ENCODE measurements at regions not wholly inside any gene's neighbourhood (a gene's known extent, or its start where the extent isn't known, plus 50 kb on each side); places are given as distances from the start of the nearest gene placed in this dataset.
"Not testable (repeated sequence)": the region's sequence is repeated elsewhere in the genome, so short reads cannot be mapped to it uniquely, and the experiment has no call there.

DNA sequence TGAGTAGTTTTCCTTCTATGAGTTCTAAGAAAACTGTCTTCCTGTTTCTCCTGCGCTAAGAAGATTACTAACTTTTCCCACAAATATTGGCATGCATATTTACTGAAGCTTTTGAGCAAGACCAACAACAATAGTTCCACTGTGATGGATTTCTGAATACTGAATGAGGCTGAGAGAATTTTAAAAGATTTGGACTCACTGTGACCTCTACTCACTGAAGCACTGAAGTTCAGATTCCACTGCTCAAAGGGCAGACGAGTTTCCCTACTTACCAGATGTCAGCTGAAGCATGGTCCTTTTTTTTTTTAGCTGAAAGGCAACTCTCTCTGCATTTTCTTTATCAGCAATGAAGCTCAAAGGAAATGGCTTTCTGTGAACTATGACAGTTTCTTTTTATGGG lies 718.5 kb downstream of the RFPL4B start:
- no peak for DNase-seq

DNA sequence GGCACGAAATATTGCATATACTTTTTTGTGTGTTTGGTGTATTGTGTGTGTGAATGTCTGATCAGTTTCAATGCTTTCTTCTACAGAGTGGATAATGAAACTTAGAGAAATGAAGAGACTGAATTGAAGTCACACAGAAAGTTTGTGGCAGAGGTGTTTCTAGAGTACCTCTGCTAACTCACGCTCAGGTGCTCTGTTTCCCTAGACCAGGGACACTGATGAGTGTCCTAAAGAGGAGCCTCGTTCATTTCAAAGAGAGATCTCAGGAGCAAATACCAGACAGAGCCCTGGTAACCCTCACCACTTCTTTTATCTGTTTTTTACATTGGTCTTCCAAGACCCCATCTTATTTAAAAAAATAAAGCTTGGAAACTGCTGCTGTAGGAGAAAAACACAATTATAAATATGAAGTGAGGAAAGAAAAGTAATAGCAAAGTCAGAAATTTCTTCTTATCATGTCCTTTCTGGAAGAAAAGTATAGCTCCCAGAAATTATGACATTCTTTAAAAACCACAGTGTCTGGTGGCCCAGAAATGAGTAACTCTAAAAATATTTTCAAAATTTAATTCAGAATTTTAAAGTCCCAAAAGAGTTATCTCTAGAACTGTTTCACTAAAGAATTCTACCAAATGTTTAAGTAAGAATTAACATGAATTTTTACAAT lies 720.6 kb downstream of the RFPL4B start:
- no peak for DNase-seq

DNA sequence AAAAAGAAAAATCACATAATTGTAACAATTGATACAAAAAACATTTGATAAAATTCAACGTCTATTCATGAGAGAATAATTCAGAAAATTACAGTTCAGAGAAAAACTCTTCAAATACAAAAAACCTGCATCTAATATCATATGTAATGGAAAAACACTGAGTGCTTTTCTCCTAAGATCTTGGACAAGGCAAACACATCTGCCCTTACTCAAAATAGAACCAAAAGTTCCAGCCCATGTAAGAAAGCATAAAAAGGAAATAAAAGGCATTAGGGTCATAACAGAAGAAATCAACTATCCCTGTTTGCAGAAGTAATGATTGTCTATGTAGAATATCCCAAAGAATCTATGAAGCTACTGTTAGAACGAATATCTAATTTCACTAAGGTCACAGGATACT lies 721.4 kb downstream of the RFPL4B start:
- no peak for DNase-seq

DNA sequence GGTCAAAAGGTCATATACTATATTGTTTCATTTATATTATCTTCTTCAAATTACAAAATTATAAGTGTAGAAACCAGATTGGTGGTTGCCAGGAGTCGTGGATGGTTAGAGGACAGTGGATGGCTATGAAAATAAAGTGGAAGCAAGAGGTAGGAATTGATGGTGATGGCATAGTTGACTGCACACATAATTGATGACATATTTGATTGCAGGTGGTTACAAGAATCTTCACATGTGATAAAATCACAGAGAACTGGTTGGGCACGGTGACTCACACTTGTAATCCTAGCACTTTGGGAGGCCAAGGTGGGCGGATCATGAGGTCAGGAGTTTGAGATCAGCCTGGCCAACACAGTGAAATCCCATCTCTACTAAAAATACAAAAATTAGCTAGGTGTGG lies 723.6 kb downstream of the RFPL4B start:
- DNase-seq, result not testable (repeated sequence)

DNA sequence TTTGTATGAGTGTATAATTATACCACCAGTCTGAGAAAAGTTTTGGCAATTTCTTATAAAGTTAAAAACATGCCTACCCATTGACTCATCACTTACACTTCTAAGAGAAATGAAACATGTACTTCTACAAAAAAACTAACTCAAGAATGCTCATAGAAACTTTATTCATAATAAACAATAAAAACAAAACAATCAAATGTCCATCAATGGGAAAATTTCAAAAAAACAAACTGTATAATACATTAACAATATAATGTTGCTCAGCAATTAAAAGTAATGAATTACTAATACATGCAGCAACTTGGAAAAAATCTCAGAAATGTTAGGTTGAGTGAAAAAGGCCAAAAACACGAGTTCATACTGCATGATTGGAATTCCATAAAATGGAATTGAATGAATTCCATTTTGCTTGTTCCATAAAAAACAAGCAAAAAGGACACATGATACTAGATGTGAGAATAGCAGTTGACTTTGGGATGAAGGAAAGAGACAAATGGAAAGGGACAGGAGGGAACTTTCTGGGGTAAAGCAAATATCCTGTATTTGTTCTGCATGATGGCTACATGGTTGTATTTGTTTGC lies 726.6 kb downstream of the RFPL4B start:
- DNase-seq, result no peak

DNA sequence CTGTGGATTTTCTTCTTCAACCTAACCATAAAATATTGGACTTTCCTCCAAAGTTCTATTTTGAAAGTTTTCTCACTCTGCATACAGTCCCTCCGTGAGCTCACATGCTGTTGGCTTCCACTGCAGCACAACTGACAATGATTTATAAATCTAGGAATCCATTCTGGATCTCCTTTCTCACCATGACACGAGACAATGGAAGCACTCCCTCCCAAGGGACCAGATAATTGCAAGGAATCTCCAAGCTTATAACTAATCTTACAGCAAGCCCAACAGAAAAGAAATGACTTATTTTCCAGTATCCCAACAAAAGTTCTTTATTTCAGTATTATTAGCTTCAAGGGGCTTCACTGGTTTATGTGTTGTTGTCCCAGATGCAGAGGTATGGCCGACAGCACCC lies 729.0 kb downstream of the RFPL4B start:
- DNase-seq, result no peak

DNA sequence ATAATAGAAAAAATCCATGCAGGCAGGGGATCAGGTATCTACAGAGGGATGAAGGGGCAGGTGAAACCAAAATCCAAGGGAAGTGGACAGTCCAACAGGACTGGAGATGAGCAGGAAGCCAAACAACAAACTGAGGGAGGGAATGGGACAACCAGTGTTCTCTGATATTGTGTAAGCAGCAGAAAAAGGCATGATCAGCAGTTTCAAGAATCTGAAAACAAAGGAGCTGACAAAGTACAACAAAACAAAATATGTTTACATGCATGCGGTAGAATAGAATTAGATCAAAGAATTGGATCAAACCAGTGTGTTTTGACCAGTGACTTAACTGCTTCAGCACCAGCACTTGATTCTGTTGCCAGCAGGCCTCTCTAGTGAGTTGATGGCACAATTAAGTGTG lies 729.7 kb downstream of the RFPL4B start:
- DNase-seq, result no peak

DNA sequence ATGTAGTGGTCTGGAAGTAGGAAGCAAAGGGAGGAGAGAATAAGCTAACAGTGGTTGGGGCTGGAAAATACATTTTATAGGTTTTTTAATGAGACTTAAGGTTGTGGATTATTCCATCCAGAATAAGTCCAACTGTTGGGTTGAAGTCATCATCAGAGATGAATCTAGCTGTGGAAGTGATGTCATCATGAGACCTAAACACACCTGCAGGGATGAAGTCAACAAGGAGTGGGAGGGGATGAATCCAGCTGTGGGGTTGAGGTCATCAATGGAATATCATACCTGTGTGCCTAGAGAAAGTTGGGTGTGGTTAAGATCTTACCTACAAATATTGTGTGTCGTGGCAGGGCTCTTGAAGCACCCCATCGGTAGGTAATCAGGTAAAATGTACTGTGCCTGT lies 730.7 kb downstream of the RFPL4B start:
- no peak for DNase-seq

DNA sequence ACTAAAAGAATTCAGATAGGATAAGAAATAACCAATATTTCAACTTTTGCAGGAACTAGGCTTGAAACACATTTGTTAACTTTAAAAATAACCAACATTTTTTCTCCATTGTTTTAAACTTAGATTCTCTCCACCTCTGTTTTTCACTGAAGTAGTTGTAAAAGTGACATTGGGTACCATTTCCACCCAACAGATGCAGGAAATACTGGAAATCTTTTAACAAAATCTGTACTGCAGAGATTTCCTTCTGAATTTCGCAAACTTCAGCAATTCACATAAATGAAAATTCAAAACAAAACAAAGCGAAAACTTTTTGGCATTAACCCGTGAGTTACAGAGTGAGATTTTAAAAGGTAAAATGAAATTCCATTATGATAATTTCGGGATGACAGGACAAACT lies 731.7 kb downstream of the RFPL4B start:
- DNase-seq, result no peak

DNA sequence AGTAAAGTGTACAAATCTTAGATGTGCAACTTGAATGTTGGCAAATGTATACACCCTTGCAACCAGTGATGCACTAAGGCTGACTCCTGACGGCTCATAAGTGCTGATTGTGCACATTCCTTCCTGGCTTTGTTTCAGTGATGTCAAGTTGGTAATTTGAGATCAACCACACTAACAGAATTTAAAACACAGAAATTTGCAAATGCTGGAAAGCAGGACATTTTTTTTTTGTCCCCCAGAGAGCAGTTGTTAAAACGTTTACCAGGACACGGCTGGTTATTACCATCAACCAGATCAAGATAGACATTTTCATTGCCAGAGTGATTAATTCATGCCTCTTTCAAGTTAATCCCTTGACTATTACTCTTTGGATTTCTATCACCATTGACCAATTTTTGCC lies 735.6 kb downstream of the RFPL4B start:
- no peak for DNase-seq

DNA sequence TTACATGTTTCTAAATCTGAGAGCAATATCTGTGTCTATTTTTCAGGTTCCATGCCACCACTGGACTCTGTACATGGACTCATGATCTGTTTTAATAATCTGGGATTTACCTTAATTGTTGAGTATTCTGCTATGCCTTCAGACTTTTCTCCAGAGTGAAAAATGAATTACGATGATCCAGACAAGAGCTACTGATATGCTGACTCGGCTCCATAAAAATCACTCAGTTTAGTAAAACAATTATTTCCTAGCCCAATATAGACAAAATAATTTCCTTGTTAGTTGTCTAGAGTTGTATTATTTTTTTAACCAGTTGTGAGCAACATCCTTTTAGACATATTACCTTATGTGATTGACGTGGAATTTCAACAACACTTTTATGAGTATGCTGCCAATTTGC lies 736.8 kb downstream of the RFPL4B start:
- no peak for DNase-seq

DNA sequence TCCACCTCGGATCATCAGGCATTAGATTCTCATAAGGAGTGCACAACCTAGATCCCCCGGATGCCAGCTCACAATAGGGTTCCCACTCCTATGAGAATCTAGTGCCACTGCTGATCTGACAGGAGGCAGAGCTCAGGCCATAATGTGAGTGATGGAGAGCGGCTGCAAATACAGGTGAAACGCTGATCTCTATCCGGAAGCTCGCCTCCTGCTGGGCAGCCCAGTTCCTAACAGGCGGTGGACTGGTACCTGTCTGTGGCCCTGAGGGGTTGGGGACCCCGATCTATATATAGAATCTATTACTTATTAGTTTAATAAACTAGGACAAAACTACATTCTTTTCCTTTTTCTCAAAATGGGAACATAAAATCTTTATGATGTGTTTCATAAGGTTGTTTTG lies 741.9 kb downstream of the RFPL4B start:
- no peak for DNase-seq

DNA sequence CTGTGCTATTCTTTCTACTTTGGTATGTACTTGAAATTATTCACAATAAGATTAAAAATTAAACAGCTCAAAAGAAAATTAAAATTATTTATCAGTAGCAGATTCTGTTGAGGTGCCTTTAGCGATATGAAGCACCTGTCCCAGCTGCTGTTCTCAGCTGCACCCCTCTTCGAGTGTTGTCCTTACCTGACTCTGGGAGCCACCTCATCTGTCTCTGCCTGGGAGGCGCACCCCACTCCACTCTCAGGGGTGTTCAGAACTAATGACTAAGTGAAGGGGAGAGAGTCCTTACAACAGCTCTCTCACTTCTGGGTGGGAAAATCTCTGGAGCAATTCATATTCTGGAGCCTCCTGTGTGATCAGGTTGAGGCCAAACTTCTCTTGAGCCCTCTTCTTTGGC lies 745.7 kb downstream of the RFPL4B start:
- no peak for DNase-seq

DNA sequence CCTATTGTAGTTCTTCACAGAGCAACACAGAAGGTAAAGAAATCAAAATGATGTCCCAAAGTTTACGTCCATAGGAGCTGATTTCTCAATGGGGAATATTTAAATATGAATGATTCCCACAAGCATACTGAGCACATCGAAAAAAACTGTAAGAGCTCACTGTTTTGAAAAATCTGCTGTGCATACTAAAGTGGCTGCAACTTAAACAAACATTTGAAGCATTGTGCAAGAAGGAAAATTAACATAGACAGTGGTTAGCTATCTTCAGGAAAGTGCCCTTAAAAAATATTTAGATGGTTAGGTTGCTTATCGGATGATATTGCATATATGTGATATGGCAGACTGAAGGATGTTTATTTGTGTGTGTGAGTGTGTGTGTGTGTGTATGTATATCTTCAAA lies 747.6 kb downstream of the RFPL4B start:
- no peak for DNase-seq

DNA sequence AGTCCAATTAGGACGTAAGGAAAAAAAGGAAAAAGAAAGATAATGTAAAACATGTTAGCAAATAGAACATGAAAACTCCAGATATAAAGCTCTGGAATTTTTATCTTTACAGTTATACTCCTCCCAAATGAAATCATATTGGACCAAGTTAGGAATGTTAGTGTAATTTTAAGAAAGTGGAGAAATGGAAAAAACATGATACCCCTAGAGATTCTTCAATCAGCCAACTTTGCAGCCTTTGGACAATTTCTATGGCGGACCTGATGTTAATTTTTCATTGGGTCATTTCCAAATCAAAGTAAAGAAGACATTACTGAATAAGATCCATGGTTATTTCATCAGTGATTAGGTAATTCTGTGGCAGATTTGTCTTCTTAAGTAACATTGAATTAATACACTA lies 748.7 kb downstream of the RFPL4B start:
- no peak for DNase-seq

DNA sequence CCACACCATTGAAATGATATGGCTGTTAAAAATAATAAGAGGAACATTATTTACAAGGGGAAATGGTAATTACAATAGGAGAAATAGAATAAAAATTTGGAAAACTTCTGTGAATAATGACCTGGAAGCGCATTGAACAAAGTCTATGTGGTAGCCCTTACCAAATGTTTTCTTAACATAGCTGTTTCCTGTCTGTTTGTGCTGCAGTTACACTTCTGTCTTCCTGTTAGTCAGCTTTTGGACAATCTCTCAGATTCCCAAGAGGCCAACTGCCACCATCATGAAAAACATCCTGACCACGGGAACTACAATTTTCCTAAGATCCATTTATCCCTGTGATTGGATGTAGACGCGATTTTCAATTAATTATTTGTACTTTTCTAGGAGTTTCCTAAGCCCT lies 754.4 kb upstream of the MARCKS start:
- DNase-seq, result no peak

DNA sequence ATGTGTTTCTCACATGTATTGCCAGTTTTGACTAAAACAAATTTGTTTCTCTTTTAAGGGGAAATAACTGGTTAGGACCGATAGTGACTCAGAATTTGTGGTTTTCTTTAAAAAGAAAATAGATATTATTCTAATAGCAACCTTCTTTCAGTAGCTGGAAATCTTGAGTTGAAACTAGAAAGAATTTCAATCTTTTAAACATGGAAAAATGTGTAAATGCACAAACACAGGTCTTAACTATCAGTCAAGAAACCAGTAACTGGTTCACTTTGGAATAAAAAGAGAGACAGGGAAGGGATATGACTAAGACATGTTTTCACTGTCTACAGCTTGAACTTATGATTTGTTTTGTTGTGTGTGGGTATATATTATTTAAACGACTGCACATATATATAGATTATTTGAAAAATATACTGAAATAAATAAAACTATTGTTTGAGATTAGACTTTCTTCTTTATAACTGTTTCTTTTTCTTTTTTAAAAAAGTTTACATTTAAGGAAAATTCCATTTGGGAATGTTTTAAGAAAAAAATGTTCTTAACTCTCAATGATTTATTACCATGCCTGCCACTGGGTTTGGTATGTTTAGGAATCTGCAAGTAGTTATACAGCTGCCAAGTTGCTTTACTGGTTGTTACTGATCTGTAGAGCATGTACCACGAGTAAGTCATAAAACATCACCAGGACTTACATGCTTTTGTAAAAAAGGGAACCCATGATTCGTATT lies 753.3 kb upstream of the MARCKS start:
- no peak for DNase-seq

DNA sequence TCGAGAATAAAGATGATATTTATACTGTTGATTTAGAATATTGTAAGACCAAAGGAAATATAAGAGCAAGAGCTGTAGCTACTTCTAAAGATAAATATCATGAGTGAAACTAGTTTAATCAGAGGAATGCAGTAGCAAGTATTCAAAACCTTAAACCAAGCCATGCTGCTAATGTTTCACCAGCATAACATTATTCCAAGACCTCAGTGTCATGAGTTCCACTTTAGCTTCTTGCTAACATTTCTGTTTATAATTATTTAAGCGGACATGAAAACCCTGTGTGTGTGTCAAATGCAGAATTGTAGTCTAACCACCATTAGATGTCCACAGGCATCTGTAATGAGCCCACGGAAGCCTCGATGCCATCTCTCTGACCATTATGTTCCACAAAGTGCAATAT lies 752.6 kb upstream of the MARCKS start:
- no peak for DNase-seq

DNA sequence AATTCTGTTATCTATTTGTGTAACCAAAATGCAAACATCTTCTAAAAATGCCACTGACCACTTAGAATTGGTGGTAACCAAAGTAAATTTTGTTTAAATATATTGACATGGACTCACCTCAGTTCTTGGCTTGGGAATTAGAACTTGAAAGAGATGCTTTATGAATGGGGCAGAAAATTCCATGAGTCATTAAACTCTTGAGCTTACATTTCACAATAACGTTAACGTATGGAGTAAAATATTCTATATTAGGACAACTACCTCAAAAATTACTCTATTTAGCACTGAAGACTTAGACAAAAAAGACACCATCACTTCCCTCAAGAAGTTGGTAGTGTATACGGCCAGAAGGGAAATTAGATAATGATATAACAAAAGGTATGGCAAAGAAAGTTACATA lies 752.2 kb upstream of the MARCKS start:
- DNase-seq, result no peak

DNA sequence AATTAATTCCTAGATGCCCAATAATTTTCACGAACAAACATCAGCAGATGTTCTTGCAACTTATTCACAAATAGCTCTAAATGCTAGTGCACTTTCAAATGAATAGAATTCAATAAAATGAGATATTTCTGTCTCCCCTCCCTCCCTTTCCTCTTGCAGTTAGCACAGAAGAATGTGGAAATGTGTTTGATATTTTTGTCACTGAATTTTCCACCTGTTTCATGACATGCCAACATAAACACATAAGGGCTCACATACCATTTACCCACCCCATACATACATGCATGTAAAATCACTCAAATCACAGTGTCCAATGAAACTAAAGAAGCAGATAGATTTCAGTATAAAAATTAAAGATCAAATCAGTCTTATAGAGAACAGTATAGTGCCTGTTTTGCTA lies 746.9 kb upstream of the MARCKS start:
- no peak for DNase-seq

DNA sequence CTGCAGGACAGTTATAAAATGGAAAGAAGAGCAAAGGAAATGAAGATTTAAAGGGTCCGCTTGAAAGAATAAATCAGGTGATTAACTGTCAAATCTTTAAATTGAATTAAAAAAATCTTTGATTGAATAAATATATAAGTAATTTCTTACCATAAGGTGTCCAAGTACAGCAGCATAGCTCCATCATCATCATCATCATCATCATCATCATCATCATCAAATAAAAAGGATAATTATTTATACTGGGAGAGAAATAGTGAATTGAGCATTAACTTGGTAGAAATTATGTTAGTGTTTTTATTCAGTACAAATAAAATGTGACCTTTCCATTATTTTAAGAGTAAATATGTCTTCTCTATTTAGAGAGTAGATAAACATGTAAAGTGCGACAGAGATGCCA lies 745.6 kb upstream of the MARCKS start:
- no peak for DNase-seq

DNA sequence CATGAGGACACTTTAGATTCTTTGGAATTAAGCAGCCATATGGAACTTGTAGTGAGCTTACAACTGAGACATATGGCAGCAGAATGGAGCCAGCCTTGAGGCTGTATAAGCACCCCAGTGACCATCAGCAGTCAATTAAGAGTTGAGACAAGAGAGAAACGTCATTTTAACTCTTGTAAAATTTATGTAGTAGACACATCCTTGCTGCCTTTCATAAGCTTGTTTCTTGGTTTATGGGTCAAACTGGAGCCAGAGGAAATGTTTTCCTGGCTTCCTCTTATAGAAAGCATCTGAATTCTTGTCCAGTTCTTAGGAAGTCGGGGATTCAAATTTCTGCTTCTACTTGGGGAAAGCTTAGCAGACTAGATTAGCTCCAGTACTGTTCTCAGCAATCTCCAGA lies 745.1 kb upstream of the MARCKS start:
- DNase-seq, result no peak

DNA sequence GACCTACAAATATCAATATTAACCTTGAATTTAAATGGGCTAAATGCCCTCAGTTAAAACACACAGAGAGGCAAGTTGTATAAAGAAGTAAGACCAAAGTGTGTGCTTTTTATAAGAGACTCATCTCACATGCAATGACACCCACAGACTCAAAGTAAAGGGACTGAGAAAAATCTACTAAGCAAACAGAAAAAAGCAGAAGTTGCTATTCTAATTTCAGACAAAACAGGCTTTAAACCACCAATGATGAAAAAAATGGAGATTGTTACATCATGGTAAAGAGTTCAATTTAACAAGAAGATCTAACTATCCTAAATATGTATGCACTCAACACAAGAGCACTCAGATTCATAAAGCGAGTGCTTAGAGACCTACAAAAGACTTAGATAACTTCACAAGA lies 741.9 kb upstream of the MARCKS start:
- DNase-seq, result no peak

DNA sequence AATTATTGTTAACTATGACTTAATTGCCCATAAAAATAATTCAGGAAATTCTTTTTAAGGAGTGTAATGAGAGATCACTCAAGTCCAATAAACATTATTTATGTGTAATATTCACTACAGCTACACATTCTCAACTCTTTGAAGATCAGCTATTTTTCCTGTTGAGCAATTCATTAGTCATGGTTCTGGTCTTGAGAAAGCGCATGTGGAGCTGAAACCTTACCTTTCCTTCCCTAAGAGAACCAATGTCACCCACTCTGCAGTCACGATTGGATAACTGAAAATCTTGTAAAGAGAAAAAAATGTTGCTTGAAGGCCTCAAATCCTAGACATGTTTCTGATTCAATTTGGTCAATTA lies 736.9 kb upstream of the MARCKS start:
- no peak for DNase-seq

All from activated T-cell treated with anti-CD3 and anti-CD28 coated beads for 4 hours (primary cell).